ENCODE measurements at regions not wholly inside any gene's neighbourhood (a gene's known extent, or its start where the extent isn't known, plus 50 kb on each side); places are given as distances from the start of the nearest gene placed in this dataset.

- Histone ChIP-seq H3K9me3 (ENCODE audit: low read length) (no peaks in the 10 kb centered on the region), H3K27ac (ENCODE audit: low read length) (no peak overlapping the region), H3K4me3 (ENCODE audit: low read length) (no peak overlapping the region), H3K27me3 (ENCODE audit: insufficient read depth, low read depth, low read length) (no peaks in the 10 kb centered on the region), H3K4me2 (ENCODE audit: low read length) (no peak overlapping the region), H4K20me1 (ENCODE audit: insufficient read depth) (no peaks in the 10 kb centered on the region), H3K36me3 (ENCODE audit: insufficient read depth, low read length) (no peaks in the 10 kb centered on the region), H3F3A (ENCODE audit: insufficient read depth, low read length, poor library complexity, severe bottlenecking) (peaks cover 2% of the 10 kb centered on the region), H2AFZ (ENCODE audit: low read depth, low read length) (no peak overlapping the region), H3K79me2 (replicated peaks; ENCODE audit: insufficient read depth, low read length) (no peaks in the 10 kb centered on the region), H3K9me2 (ENCODE audit: insufficient read depth, low read length) (no peaks in the 10 kb centered on the region), H3K9ac (ENCODE audit: low read length) (no peak overlapping the region)
- no peak for TF ChIP-seq RAD21 (conservative IDR thresholded peaks at IDR 0.05)
- no peak for TF ChIP-seq SMC3 (conservative IDR thresholded peaks at IDR 0.05; ENCODE audit: poor library complexity)
- no peak for TF ChIP-seq REST (IDR thresholded peaks at IDR 0.05; ENCODE audit: borderline replicate concordance)
- no peak for TF ChIP-seq TAF1 (IDR thresholded peaks at IDR 0.05; ENCODE audit: low read depth)
- TF ChIP-seq POLR2AphosphoS5 (IDR thresholded peaks at IDR 0.05), result no peak
Observed at GRCh38 chr1:78834201-78834741, 172.3 kb downstream of the ADGRL4 start.

DNA sequence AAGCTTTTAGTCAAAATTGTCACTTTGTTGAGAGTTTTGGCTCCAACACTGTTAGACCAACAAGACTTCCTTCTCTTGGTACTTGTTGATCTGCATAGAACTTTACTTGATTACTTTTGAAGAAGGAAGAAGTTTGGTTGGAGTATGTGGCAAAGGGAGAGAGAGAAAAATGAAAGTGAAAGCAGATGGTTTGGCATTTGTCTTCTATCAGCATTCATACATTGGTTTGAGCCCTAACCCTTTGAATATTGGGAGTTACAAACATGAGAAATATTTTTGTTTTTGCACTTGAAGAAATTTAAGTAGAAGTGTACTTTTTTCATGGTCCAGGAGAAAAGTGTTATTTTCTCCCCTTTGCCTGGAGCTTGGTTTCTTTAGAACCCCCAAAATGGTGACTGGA is 169.8 kb downstream of the ADGRL4 start:
- no peak overlapping the region for H3K4me3 ChIP-seq (ENCODE audit: low read length)
- H2AFZ ChIP-seq (ENCODE audit: low read depth, low read length), result no peak overlapping the region

More for the DNA sequence above, 169.8 kb downstream of the ADGRL4 start:
- Histone ChIP-seq H3K9me3 (ENCODE audit: low read length) (no peaks in the 10 kb centered on the region), H3K9me2 (ENCODE audit: insufficient read depth, low read length) (no peaks in the 10 kb centered on the region), H3K4me2 (ENCODE audit: low read length) (no peak overlapping the region), H3F3A (ENCODE audit: insufficient read depth, low read length, poor library complexity, severe bottlenecking) (no peaks in the 10 kb centered on the region), H3K79me2 (replicated peaks; ENCODE audit: insufficient read depth, low read length) (no peaks in the 10 kb centered on the region), H4K20me1 (ENCODE audit: insufficient read depth) (no peaks in the 10 kb centered on the region), H3K27ac (ENCODE audit: low read length) (no peak overlapping the region), H3K36me3 (ENCODE audit: insufficient read depth, low read length) (no peaks in the 10 kb centered on the region), H3K9ac (ENCODE audit: low read length) (no peak overlapping the region), H3K27me3 (ENCODE audit: insufficient read depth, low read depth, low read length) (no peaks in the 10 kb centered on the region)
- TF ChIP-seq CTCF (IDR thresholded peaks at IDR 0.05; ENCODE audit: poor library complexity, severe bottlenecking) (no peak), EP300 (conservative IDR thresholded peaks at IDR 0.05; ENCODE audit: poor library complexity, severe bottlenecking) (no peak), EZH2 (IDR thresholded peaks at IDR 0.05; ENCODE audit: borderline replicate concordance, insufficient read depth, low read length, poor library complexity, severe bottlenecking) (no peak), SMC3 (conservative IDR thresholded peaks at IDR 0.05; ENCODE audit: poor library complexity) (no peak), POLR2AphosphoS5 (IDR thresholded peaks at IDR 0.05) (no peak), MXI1 (conservative IDR thresholded peaks at IDR 0.05; ENCODE audit: poor library complexity, severe bottlenecking) (no peak), REST (IDR thresholded peaks at IDR 0.05; ENCODE audit: borderline replicate concordance) (no peak), RAD21 (conservative IDR thresholded peaks at IDR 0.05) (no peak), TAF1 (IDR thresholded peaks at IDR 0.05; ENCODE audit: low read depth) (no peak)
